Endodermal cell (in vitro differentiated cells): ENCODE measurements at regions not wholly inside any gene's neighbourhood (a gene's known extent, or its start where the extent isn't known, plus 50 kb on each side); places are given as distances from the start of the nearest gene placed in this dataset.

Experiments used
- DNase-seq: peaks from one replicate; pipeline ENCODE4 v3.0.0-alpha.2; 2017
- H3K27ac ChIP-seq: 2 replicates; pipeline ENCODE4 v1.5.1; 2013; ENCODE audit warnings: mild to moderate bottlenecking, low read depth, low read length, moderate library complexity
- H3K27me3 ChIP-seq: 2 replicates; pipeline ENCODE4 v1.6.1; 2013; ENCODE audit warnings: mild to moderate bottlenecking, low read length, moderate library complexity; ENCODE audit not compliant: insufficient read depth, control insufficient read depth, poor library complexity, severe bottlenecking
- H3K36me3 ChIP-seq: 2 replicates; pipeline ENCODE4 v1.7.0; 2013; ENCODE audit warnings: mild to moderate bottlenecking, low read length, moderate library complexity; ENCODE audit not compliant: control insufficient read depth, insufficient read depth
- H3K4me1 ChIP-seq: one replicate; pipeline ENCODE4 v1.7.0; 2013; ENCODE audit warnings: low read length; ENCODE audit not compliant: control insufficient read depth, insufficient read depth
- H3K4me3 ChIP-seq: 2 replicates; pipeline ENCODE4 v1.5.1; 2013; ENCODE audit warnings: mild to moderate bottlenecking, low read length, moderate library complexity
- H3K9ac ChIP-seq: 2 replicates; pipeline ENCODE4 v1.6.1; 2013; ENCODE audit warnings: mild to moderate bottlenecking, low read length, moderate library complexity; ENCODE audit not compliant: poor library complexity, severe bottlenecking; ENCODE audit errors: extremely low read depth
- H3K9me3 ChIP-seq: 2 replicates; pipeline ENCODE4 v1.6.1; 2013; ENCODE audit warnings: mild to moderate bottlenecking, low read length, moderate library complexity; ENCODE audit not compliant: control insufficient read depth
- H3K27ac Mint-ChIP-seq: 2 replicates; pipeline ENCODE4 v1.8.0; 2020; ENCODE audit warnings: mixed read lengths
- H3K27me3 Mint-ChIP-seq: 2 replicates; pipeline ENCODE4 v1.8.0; 2021; ENCODE audit warnings: mild to moderate bottlenecking, mixed read lengths; ENCODE audit not compliant: insufficient read depth
- H3K36me3 Mint-ChIP-seq: 2 replicates; pipeline ENCODE4 v1.8.0; 2020; ENCODE audit warnings: low read depth, mixed read lengths
- H3K4me1 Mint-ChIP-seq: 2 replicates; pipeline ENCODE4 v1.8.0; 2020; ENCODE audit warnings: mixed read lengths
- H3K4me3 Mint-ChIP-seq: 2 replicates; pipeline ENCODE4 v1.8.0; 2020; ENCODE audit warnings: mild to moderate bottlenecking, moderate library complexity, mixed read lengths
- H3K9me3 Mint-ChIP-seq: 2 replicates; pipeline ENCODE4 v1.8.0; 2020; ENCODE audit warnings: mild to moderate bottlenecking, mixed read lengths
- WGBS, 2 experiments: methylation state at CpG; one replicate each; pipeline versions ENCODE4 v1.1.5 to v1.1.7; 2013; ENCODE audit warnings: missing lambda C conversion rate in 2 of 2, mixed read lengths in 1 of 2; ENCODE audit not compliant: insufficient coverage in 1 of 2, insufficient read length in 1 of 2; 5-methylcytosine and 5-hydroxymethylcytosine counted together
- TF ChIP-seq, protein P1 (sequence below): fragments of 200-600 bp; sonication (generic); conservative IDR thresholded peaks from 2 replicates; pipeline ENCODE4 v1.5.0; 2021; ENCODE audit warnings: antibody characterized with exemption, mild to moderate bottlenecking

DNA sequence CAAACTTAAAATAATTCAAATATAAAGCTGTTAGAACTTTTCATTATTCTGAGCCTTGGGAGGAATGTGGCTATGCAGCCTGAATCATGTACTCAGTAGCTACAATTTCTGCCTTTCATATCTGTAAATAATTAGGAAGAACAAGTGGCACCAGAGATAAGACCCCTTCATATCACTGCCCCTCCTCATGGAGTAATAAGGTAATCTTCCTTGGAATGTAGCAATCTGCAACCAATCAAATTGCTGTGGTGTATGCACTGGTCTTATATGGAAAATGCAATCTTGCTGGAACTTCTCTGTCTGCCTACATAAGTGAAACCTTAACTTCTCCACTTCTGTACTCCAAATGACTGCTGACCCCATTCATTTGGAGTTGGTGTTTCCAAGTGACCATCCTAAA is 104.4 kb upstream of the VANGL1 start:
- TF ChIP-seq, protein P1, sequence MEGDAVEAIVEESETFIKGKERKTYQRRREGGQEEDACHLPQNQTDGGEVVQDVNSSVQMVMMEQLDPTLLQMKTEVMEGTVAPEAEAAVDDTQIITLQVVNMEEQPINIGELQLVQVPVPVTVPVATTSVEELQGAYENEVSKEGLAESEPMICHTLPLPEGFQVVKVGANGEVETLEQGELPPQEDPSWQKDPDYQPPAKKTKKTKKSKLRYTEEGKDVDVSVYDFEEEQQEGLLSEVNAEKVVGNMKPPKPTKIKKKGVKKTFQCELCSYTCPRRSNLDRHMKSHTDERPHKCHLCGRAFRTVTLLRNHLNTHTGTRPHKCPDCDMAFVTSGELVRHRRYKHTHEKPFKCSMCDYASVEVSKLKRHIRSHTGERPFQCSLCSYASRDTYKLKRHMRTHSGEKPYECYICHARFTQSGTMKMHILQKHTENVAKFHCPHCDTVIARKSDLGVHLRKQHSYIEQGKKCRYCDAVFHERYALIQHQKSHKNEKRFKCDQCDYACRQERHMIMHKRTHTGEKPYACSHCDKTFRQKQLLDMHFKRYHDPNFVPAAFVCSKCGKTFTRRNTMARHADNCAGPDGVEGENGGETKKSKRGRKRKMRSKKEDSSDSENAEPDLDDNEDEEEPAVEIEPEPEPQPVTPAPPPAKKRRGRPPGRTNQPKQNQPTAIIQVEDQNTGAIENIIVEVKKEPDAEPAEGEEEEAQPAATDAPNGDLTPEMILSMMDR = no peak
- H3K27me3 Mint-ChIP-seq = no peaks in the 10 kb centered on the region
- Histone ChIP-seq H3K9me3 (peaks cover 26% of the 10 kb centered on the region), H3K27ac (no peak overlapping the region), H3K4me1 (peaks cover 14% of the 10 kb centered on the region), H3K9ac (no peak overlapping the region), H3K4me3 (peak overlapping the region; percentile 32), H3K27me3 (no peaks in the 10 kb centered on the region), H3K36me3 (no peaks in the 10 kb centered on the region)
- H3K4me1 Mint-ChIP-seq = peaks cover 44% of the 10 kb centered on the region
- no peak overlapping the region for H3K27ac Mint-ChIP-seq
- H3K4me3 Mint-ChIP-seq = no peak overlapping the region
- no peaks in the 10 kb centered on the region for H3K36me3 Mint-ChIP-seq
- DNase-seq = no peak
- peaks cover 17% of the 10 kb centered on the region for H3K9me3 Mint-ChIP-seq

DNA sequence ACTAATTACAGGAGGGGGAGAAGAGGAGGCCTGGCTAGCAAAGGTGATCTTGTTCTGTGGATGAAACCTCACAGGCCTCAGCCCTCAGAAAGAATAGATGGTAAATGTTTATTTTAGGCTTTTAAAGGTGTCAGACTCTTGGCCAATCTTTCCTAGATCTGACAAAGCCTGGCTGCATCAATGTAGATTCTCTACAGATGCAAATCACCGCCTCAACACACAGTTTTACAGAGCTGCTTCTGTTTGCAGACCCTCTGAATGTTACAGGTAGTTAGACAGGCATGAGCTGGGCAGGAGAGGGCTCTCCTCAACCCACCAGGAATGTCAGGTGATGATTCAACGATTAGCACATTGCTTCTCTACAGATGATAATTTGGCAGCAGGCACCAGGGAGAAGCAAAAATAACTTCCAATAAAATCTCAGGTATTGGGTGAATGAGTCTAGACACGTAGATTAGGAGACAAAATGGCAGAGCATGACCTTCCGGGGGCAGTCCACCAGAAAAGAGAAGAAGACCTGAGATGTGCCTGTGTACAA is 105.4 kb upstream of the VANGL1 start:
- WGBS, 2 experiments = 73 to 80% methylated on average over 4 of the region's 4 CpGs

DNA sequence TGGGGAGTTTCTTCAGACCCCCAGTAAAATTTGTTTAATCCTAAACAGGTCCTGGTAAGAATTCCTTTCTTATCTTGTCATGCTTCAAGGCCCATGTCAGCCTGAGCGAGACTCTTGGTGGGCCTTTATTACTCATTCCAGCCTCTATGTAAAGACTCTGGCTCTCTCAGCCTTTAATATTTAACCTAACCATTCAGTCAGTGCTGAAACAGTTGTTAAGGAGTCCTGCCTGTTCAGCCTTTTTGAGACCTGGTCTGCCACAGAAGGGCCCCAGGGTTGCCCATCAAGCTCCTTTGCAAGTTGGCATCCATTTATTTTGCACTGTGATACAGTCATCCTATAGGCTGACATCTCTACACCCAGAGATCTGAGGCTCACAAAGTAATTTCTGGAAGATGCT is 107.7 kb upstream of the VANGL1 start:
- H3K9ac ChIP-seq = no peak overlapping the region
- WGBS, 2 experiments = 90% methylated on average over 1 of the region's 1 CpG; no CpG with 5 or more reads in 1 of the 2 experiments
- TF ChIP-seq, protein P1 = no peak
- Mint-ChIP-seq H3K4me1 (peaks cover 59% of the 10 kb centered on the region), H3K9me3 (peaks cover 14% of the 10 kb centered on the region), H3K36me3 (no peaks in the 10 kb centered on the region), H3K27me3 (no peaks in the 10 kb centered on the region), H3K27ac (no peak overlapping the region), H3K4me3 (no peak overlapping the region)
- no peak overlapping the region for H3K27ac ChIP-seq
- no peaks in the 10 kb centered on the region for H3K36me3 ChIP-seq
- H3K4me1 ChIP-seq = peaks cover 32% of the 10 kb centered on the region
- DNase-seq = no peak
- H3K27me3 ChIP-seq = no peaks in the 10 kb centered on the region
- H3K9me3 ChIP-seq = peaks cover 19% of the 10 kb centered on the region
- peak overlapping the region; percentile 48 for H3K4me3 ChIP-seq

More for the DNA sequence above, 105.4 kb upstream of the VANGL1 start:
- Mint-ChIP-seq H3K27ac (peak overlapping the region; percentile 94), H3K4me1 (peaks cover 54% of the 10 kb centered on the region), H3K9me3 (peaks cover 17% of the 10 kb centered on the region), H3K27me3 (no peaks in the 10 kb centered on the region), H3K4me3 (no peak overlapping the region), H3K36me3 (no peaks in the 10 kb centered on the region)
- Histone ChIP-seq H3K9me3 (peaks cover 26% of the 10 kb centered on the region), H3K4me3 (peak overlapping the region; percentile 56), H3K27me3 (no peaks in the 10 kb centered on the region), H3K4me1 (peaks cover 22% of the 10 kb centered on the region), H3K27ac (no peak overlapping the region), H3K9ac (peak overlapping the region; percentile 32), H3K36me3 (no peaks in the 10 kb centered on the region)
- TF ChIP-seq, protein P1 = no peak
- peak; percentile 65 for DNase-seq
